NB4 (cell line): ENCODE measurements at regions not wholly inside any gene's neighbourhood (a gene's known extent, or its start where the extent isn't known, plus 50 kb on each side); places are given as distances from the start of the nearest gene placed in this dataset.

Experiments
- POLR2A ChIP-seq: IDR thresholded peaks from 2 replicates; pipeline ENCODE4 v1.6.1; 2011; ENCODE audit warnings: mild to moderate bottlenecking; ENCODE audit not compliant: insufficient read length; ENCODE audit errors: extremely low read depth
- TF ChIP-seq, protein P1 (sequence below): IDR thresholded peaks from one replicate; pipeline ENCODE4 v1.5.1; 2012; ENCODE audit warnings: low read depth, low read length

DNA sequence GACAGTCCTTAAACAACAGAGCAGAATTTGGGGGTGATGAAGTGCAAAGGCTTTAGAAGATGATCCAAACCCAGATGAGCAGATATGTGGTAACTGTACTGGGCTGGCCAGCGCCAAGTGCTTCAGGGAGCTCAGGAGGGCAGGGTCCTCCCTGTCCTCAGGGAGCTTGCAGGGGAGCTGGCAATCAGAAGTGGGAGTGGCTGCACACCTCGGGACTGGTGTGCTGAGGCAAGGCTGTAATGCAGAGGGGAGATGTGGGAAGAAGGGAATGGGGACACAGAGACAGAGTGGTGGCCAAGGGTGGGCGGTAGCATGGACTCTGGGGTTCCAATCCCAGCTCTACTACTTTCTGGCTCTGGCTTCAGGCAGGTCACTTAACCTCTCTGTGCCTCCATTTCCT, 235.6 kb upstream of the NCAM1 start:
- no peak for TF ChIP-seq POLR2A
- TF ChIP-seq, protein P1, sequence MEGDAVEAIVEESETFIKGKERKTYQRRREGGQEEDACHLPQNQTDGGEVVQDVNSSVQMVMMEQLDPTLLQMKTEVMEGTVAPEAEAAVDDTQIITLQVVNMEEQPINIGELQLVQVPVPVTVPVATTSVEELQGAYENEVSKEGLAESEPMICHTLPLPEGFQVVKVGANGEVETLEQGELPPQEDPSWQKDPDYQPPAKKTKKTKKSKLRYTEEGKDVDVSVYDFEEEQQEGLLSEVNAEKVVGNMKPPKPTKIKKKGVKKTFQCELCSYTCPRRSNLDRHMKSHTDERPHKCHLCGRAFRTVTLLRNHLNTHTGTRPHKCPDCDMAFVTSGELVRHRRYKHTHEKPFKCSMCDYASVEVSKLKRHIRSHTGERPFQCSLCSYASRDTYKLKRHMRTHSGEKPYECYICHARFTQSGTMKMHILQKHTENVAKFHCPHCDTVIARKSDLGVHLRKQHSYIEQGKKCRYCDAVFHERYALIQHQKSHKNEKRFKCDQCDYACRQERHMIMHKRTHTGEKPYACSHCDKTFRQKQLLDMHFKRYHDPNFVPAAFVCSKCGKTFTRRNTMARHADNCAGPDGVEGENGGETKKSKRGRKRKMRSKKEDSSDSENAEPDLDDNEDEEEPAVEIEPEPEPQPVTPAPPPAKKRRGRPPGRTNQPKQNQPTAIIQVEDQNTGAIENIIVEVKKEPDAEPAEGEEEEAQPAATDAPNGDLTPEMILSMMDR: no peak
